HCT116 (cell line): ENCODE measurements at regions not wholly inside any gene's neighbourhood (a gene's known extent, or its start where the extent isn't known, plus 50 kb on each side); places are given as distances from the start of the nearest gene placed in this dataset.

Experiments
- ATAC-seq: fragments of 200-7000 bp; cut with Tn5 transposase; 2 replicates; pipeline ENCODE4 v1.9.1; 2020; ENCODE audit warnings: mild to moderate bottlenecking, moderate library complexity
- BruUV-seq: library from RNA; stranded (reverse); fragments of 400-500 nt; replicated peaks from 2 replicates; lab custom pipeline; 2021; lab: Mats Ljungman, UMichigan
- CTCF ChIA-PET: fragments of 300-600 bp; sonication (Branson Sonifier 250); formaldehyde crosslinking; loops from one replicate; lab custom pipeline; 2021; ENCODE audit warnings: antibody characterized with exemption; lab: Charles Lee
- POLR2A ChIA-PET: fragments of 300-600, 350-600 bp; sonication (Branson Sonifier 250); formaldehyde crosslinking; loops from one replicate; lab custom pipeline; 2021; ENCODE audit warnings: antibody characterized with exemption; lab: Charles Lee
- RAD21 ChIA-PET, 2 experiments: fragments of 300-600 bp; sonication (Branson Sonifier 250); formaldehyde crosslinking; loops; one replicate each; lab custom pipeline; 2023; ENCODE audit warnings: low total read pairs in 2 of 2; ENCODE audit not compliant: uncharacterized antibody in 2 of 2, unreplicated experiment in 2 of 2, low non-redundant PET in 1 of 2; lab: Charles Lee
- DNase-seq: peaks from one replicate; pipeline ENCODE4 v3.0.0-alpha.2; 2010; ENCODE audit warnings: low read depth, low spot score
- H2AFZ ChIP-seq: fragments of 200-600 bp; shearing (Covaris generic), sonication (generic); 2 replicates; pipeline ENCODE4 v1.6.1; 2017; ENCODE audit warnings: low read depth, mixed run types, mixed read lengths, antibody characterized with exemption, low read length; ENCODE audit not compliant: poor library complexity, severe bottlenecking
- H3K27ac ChIP-seq: 2 replicates; pipeline ENCODE4 v1.5.1; 2012; ENCODE audit warnings: low read depth, low read length
- H3K27me3 ChIP-seq: fragments of 200-600 bp; sonication (generic); 2 replicates; pipeline ENCODE4 v1.6.1; 2016; ENCODE audit warnings: mixed run types, low read length, mixed read lengths; ENCODE audit not compliant: insufficient read depth
- H3K36me3 ChIP-seq, 2 experiments: fragments of 200-500 bp in 1 of 2; fragments of 200-600 bp in 1 of 2; sonication (Bioruptor generic) in 1 of 2; sonication (generic) in 1 of 2; 2 replicates each; pipeline versions ENCODE4 v1.5.1 to v1.6.1; 2014 to 2016; ENCODE audit warnings: low read length in 2 of 2, inconsistent platforms in 1 of 2, mixed read lengths in 1 of 2, mixed run types in 1 of 2; ENCODE audit not compliant: insufficient read depth in 2 of 2, control insufficient read depth in 1 of 2
- H3K4me1 ChIP-seq, 2 experiments: fragments of 200-600 bp in 1 of 2; sonication (generic) in 1 of 2; 2 replicates each; pipeline versions ENCODE4 v1.5.1 to v1.6.1; 2012 to 2017; ENCODE audit warnings: low read length in 2 of 2, inconsistent platforms in 1 of 2, mild to moderate bottlenecking in 1 of 2, mixed read lengths in 1 of 2, mixed run types in 1 of 2, moderate library complexity in 1 of 2; ENCODE audit not compliant: insufficient read depth in 2 of 2, control insufficient read depth in 1 of 2
- H3K4me2 ChIP-seq: fragments of 200-600 bp; sonication (generic); 2 replicates; pipeline ENCODE4 v1.6.1; 2017; ENCODE audit warnings: mixed run types, low read length, mixed read lengths
- H3K4me3 ChIP-seq, 2 experiments: fragments of 200-600 bp in 1 of 2; sonication (generic) in 1 of 2; replicated peaks in 1 of 2; 2 replicates each; pipeline ENCODE4 v1.5.1; 2011 to 2016; ENCODE audit warnings: low read length in 2 of 2, control low read depth in 1 of 2, low read depth in 1 of 2, mild to moderate bottlenecking in 1 of 2, mixed read lengths in 1 of 2, mixed run types in 1 of 2
- H3K79me2 ChIP-seq: fragments of 200-600 bp; sonication (generic); 2 replicates; pipeline ENCODE4 v1.6.1; 2017; ENCODE audit warnings: mild to moderate bottlenecking, mixed run types, low read length, moderate library complexity, mixed read lengths; ENCODE audit not compliant: insufficient read depth
- H3K9ac ChIP-seq: fragments of 200-600 bp; sonication (generic); 2 replicates; pipeline ENCODE4 v1.6.1; 2016; ENCODE audit warnings: low read length, mixed read lengths
- H3K9me2 ChIP-seq: fragments of 200-600 bp; sonication (generic), shearing (Covaris generic); 2 replicates; pipeline ENCODE4 v1.6.1; 2017; ENCODE audit warnings: mixed run types, mild to moderate bottlenecking, moderate library complexity; ENCODE audit not compliant: insufficient read depth
- H3K9me3 ChIP-seq, 2 experiments: fragments of 200-500 bp in 1 of 2; fragments of 200-600 bp in 1 of 2; sonication (Bioruptor generic) in 1 of 2; sonication (generic) in 1 of 2; 2 replicates each; pipeline ENCODE4 v1.6.1; 2014 to 2017; ENCODE audit warnings: low read length in 2 of 2, mixed read lengths in 2 of 2, inconsistent platforms in 1 of 2, low read depth in 1 of 2, mild to moderate bottlenecking in 1 of 2, mixed run types in 1 of 2, moderate library complexity in 1 of 2; ENCODE audit not compliant: control insufficient read depth in 1 of 2, insufficient read depth in 1 of 2
- H4K20me1 ChIP-seq: fragments of 200-600 bp; sonication (generic), shearing (Covaris generic); 2 replicates; pipeline ENCODE4 v1.6.1; 2017; ENCODE audit warnings: mixed run types, mild to moderate bottlenecking, moderate library complexity; ENCODE audit not compliant: insufficient read depth
- CEBPB ChIP-seq: IDR thresholded peaks from 2 replicates; pipeline ENCODE4 v1.6.1; 2012; ENCODE audit warnings: low read depth
- EZH2phosphoT487 ChIP-seq: fragments of 200-600 bp; IDR thresholded peaks from 2 replicates; pipeline ENCODE4 v1.6.1; 2018; ENCODE audit warnings: antibody characterized with exemption, borderline replicate concordance
- JUND ChIP-seq: IDR thresholded peaks from 2 replicates; pipeline ENCODE4 v1.6.1; 2012
- POLR2AphosphoS5 ChIP-seq: IDR thresholded peaks from 2 replicates; pipeline ENCODE4 v1.6.1; 2011; ENCODE audit warnings: mild to moderate bottlenecking, low read depth, low read length, moderate library complexity
- RAD21 ChIP-seq: IDR thresholded peaks from 2 replicates; pipeline ENCODE4 v1.6.1; 2012; ENCODE audit warnings: low read depth, mild to moderate bottlenecking
- REST ChIP-seq: IDR thresholded peaks from 2 replicates; pipeline ENCODE4 v1.6.1; 2012; ENCODE audit warnings: low read depth
- TCF7L2 ChIP-seq: IDR thresholded peaks from 2 replicates; pipeline ENCODE4 v1.7.0; 2011; ENCODE audit warnings: borderline replicate concordance, inconsistent platforms; ENCODE audit not compliant: insufficient read depth, insufficient read length; ENCODE audit errors: extremely low read depth
- YY1 ChIP-seq: IDR thresholded peaks from 2 replicates; pipeline ENCODE4 v1.6.1; 2011; ENCODE audit warnings: low read length, low read depth, moderate library complexity, mild to moderate bottlenecking; ENCODE audit not compliant: insufficient replicate concordance; ENCODE audit errors: extremely low read depth
- ZBTB33 ChIP-seq: IDR thresholded peaks from 2 replicates; pipeline ENCODE4 v1.6.1; 2011; ENCODE audit warnings: mild to moderate bottlenecking, low read length, moderate library complexity; ENCODE audit not compliant: insufficient replicate concordance; ENCODE audit errors: extremely low read depth
- ZFX ChIP-seq: fragments of 450-650 bp; IDR thresholded peaks from 2 replicates; pipeline ENCODE4 v1.6.1; 2017
- intact Hi-C: fragments of 100-400 bp; cut with micrococcal nuclease; formaldehyde crosslinking; loops from 2 replicates; pipeline ENCODE4 v1.10.0; 2022

GRCh38 chr4:147054228-147054872 lies 108.7 kb upstream of the TTC29 start:
- H4K20me1 ChIP-seq: no peaks in the 10 kb centered on the region
- RAD21 ChIA-PET: no interaction called here
- no peaks in the 10 kb centered on the region for H3K36me3 ChIP-seq
- no peak for TF ChIP-seq CEBPB
- no peak for TF ChIP-seq YY1
- TF ChIP-seq TCF7L2: no peak
- no peak for TF ChIP-seq ZBTB33
- no peak for TF ChIP-seq EZH2phosphoT487
- no peak for TF ChIP-seq JUND
- no peak for TF ChIP-seq POLR2AphosphoS5
- no peak for TF ChIP-seq ZFX
- TF ChIP-seq REST: no peak
- no peak for TF ChIP-seq RAD21
- H2AFZ ChIP-seq: no peak overlapping the region
- H3K4me1 ChIP-seq: peaks cover 0 to 5% of the 10 kb centered on the region in 2 experiments; a peak in 1 of 4 replicates
- no peak for DNase-seq
- H3K4me3 ChIP-seq: no peak overlapping the region
- no peak overlapping the region for H3K4me2 ChIP-seq
- no peak overlapping the region for H3K27ac ChIP-seq
- CTCF ChIA-PET: interaction anchor here (0.8 kb wide), 1 partner anchor 43 kb away, joined by 3 read pairs; no protein-coding TSS in a partner anchor
- H3K9me3 ChIP-seq: no peaks in the 10 kb centered on the region
- POLR2A ChIA-PET: no interaction called here
- H3K9ac ChIP-seq: no peak overlapping the region
- no TSS peak for BruUV-seq
- H3K27me3 ChIP-seq: no peaks in the 10 kb centered on the region
- H3K9me2 ChIP-seq: no peaks in the 10 kb centered on the region
- H3K79me2 ChIP-seq: no peaks in the 10 kb centered on the region
- ATAC-seq: no peak
- intact Hi-C loops: no loop called here
